OCI-LY7 (cell line): ENCODE measurements at regions not wholly inside any gene's neighbourhood (a gene's known extent, or its start where the extent isn't known, plus 50 kb on each side); places are given as distances from the start of the nearest gene placed in this dataset.
"Not testable (repeated sequence)": the region's sequence is repeated elsewhere in the genome, so short reads cannot be mapped to it uniquely, and the experiment has no call there.

ENCODE experiments used
- BruUV-seq: library from RNA; stranded (reverse); fragments of 400-500 nt; replicated peaks from 2 replicates; lab custom pipeline; 2021; lab: Mats Ljungman, UMichigan
- CTCF ChIA-PET: fragments of 300-600 bp; sonication (Branson Sonifier 250); formaldehyde crosslinking; loops from one replicate; lab custom pipeline; 2022; ENCODE audit warnings: antibody characterized with exemption; ENCODE audit not compliant: unreplicated experiment; lab: Charles Lee
- POLR2A ChIA-PET: fragments of 300-600 bp; sonication (Branson Sonifier 250); formaldehyde crosslinking; loops from one replicate; lab custom pipeline; 2022; ENCODE audit warnings: antibody characterized with exemption; lab: Charles Lee
- DNase-seq: peaks from one replicate; pipeline ENCODE4 v3.0.0-alpha.2; 2015; ENCODE audit warnings: low spot score
- H2AFZ ChIP-seq: fragments of 200-600 bp; sonication (generic), shearing (Covaris generic); 2 replicates; pipeline ENCODE4 v1.6.1; 2014; ENCODE audit warnings: mild to moderate bottlenecking, antibody characterized with exemption, low read length, moderate library complexity
- H3K27ac ChIP-seq: fragments of 200-600 bp; sonication (generic); 2 replicates; pipeline ENCODE4 v1.5.1; 2014; ENCODE audit warnings: mixed run types, low read depth, mild to moderate bottlenecking, moderate library complexity, low read length, inconsistent platforms; ENCODE audit not compliant: poor library complexity, severe bottlenecking
- H3K36me3 ChIP-seq: fragments of 200-600 bp; sonication (generic); 2 replicates; pipeline ENCODE4 v1.6.1; 2014; ENCODE audit warnings: mild to moderate bottlenecking, antibody characterized with exemption, low read length, moderate library complexity, mixed read lengths; ENCODE audit not compliant: insufficient read depth
- H3K4me1 ChIP-seq: fragments of 200-600 bp; sonication (generic); 2 replicates; pipeline ENCODE4 v1.5.1; 2014; ENCODE audit warnings: mild to moderate bottlenecking, low read length; ENCODE audit not compliant: insufficient read depth, poor library complexity, severe bottlenecking
- H3K4me2 ChIP-seq: fragments of 200-600 bp; sonication (generic); 2 replicates; pipeline ENCODE4 v1.6.1; 2014; ENCODE audit warnings: mild to moderate bottlenecking, low read length
- H3K4me3 ChIP-seq: fragments of 200-600 bp; sonication (generic); 2 replicates; pipeline ENCODE4 v1.5.1; 2014; ENCODE audit warnings: mild to moderate bottlenecking, low read depth, low read length; ENCODE audit not compliant: poor library complexity, severe bottlenecking
- H3K79me2 ChIP-seq: fragments of 200-600 bp; sonication (generic); 2 replicates; pipeline ENCODE4 v1.6.1; 2016; ENCODE audit warnings: low read depth, mild to moderate bottlenecking, low read length, moderate library complexity, mixed read lengths; ENCODE audit not compliant: insufficient read depth
- H3K9me2 ChIP-seq: fragments of 200-600 bp; sonication (generic); 2 replicates; pipeline ENCODE4 v1.6.1; 2016; ENCODE audit warnings: mild to moderate bottlenecking, low read length, mixed read lengths; ENCODE audit not compliant: insufficient read depth
- H3K9me3 ChIP-seq: fragments of 200-600 bp; sonication (generic); 2 replicates; pipeline ENCODE4 v1.6.1; 2014; ENCODE audit warnings: mild to moderate bottlenecking, mixed run types, low read length, mixed read lengths
- H4K20me1 ChIP-seq: fragments of 200-600 bp; sonication (generic); 2 replicates; pipeline ENCODE4 v1.6.1; 2014; ENCODE audit warnings: mild to moderate bottlenecking, antibody characterized with exemption, low read length, moderate library complexity, mixed read lengths; ENCODE audit not compliant: insufficient read depth
- CTCF ChIP-seq: fragments of 200-600 bp; sonication (generic); conservative IDR thresholded peaks from 2 replicates; pipeline ENCODE4 v1.5.1; 2014; ENCODE audit warnings: mild to moderate bottlenecking, antibody characterized with exemption, low read length, moderate library complexity, mixed read lengths
- EZH2phosphoT487 ChIP-seq: fragments of 200-600 bp; sonication (generic); IDR thresholded peaks from 2 replicates; pipeline ENCODE4 v1.6.1; 2018; ENCODE audit warnings: low read depth, borderline replicate concordance, mild to moderate bottlenecking, mixed run types, antibody characterized with exemption, low read length, moderate library complexity, mixed read lengths
- intact Hi-C: fragments of 100-400 bp; cut with micrococcal nuclease; formaldehyde crosslinking; loops from one replicate; pipeline ENCODE4 v1.10.0; 2022; ENCODE audit not compliant: unreplicated experiment

DNA sequence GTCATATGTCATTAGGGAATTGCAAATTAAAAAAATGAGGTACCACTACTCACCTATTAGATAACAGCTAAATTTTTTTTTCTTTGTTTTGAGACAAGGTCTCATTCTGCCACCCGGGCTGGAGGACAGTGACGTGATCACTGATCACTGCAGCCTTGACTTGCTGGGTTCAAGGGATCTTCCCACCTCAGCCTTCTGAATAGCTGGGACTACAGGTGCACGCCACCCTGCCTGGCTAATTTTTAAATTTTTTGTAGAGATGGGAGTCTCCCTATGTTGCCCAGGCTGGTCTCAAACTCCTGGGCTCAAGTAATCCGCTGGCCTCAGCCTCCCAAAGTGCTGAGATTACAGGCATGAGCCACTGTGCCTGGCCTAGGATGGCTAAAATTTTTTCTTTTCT lies 57.1 kb upstream of the NCOA3 start:
- Histone ChIP-seq H3K4me1 (peaks cover 18% of the 10 kb centered on the region), H3K9me3 (no peaks in the 10 kb centered on the region), H4K20me1 (no peaks in the 10 kb centered on the region), H3K27ac (no peak overlapping the region), H3K4me3 (no peak overlapping the region), H3K79me2 (no peaks in the 10 kb centered on the region), H3K36me3 (no peaks in the 10 kb centered on the region), H3K4me2 (no peak overlapping the region), H2AFZ (no peak overlapping the region), H3K9me2 (no peaks in the 10 kb centered on the region)
- POLR2A ChIA-PET = interaction anchor here (1.1 to 3.5 kb wide), 5 partner anchors 10 to 95 kb away, joined by 3 to 13 read pairs (median 6); no protein-coding TSS in a partner anchor
- BruUV-seq = no TSS peak
- intact Hi-C loops = no loop called here
- CTCF ChIA-PET = no interaction called here
- TF ChIP-seq EZH2phosphoT487 = no peak
- no peak for TF ChIP-seq CTCF
- DNase-seq = no peak

- intact Hi-C loops = no loop called here
- H3K79me2 ChIP-seq = no peaks in the 10 kb centered on the region
- H4K20me1 ChIP-seq = no peaks in the 10 kb centered on the region
- H3K4me1 ChIP-seq = peaks cover 15% of the 10 kb centered on the region
- ChIA-PET POLR2A (interaction anchor here (0.6 to 3.5 kb wide), 8 partner anchors 9 to 127 kb away, joined by 3 to 13 read pairs (median 4); no protein-coding TSS in a partner anchor), CTCF (no interaction called here)
- H3K9me2 ChIP-seq = no peaks in the 10 kb centered on the region
- H3K9me3 ChIP-seq = no peaks in the 10 kb centered on the region
- H2AFZ ChIP-seq = no peak overlapping the region
- no TSS peak for BruUV-seq
- H3K36me3 ChIP-seq = no peaks in the 10 kb centered on the region
- TF ChIP-seq CTCF (no peak), EZH2phosphoT487 (no peak)
- H3K4me2 ChIP-seq = no peak overlapping the region
- no peak overlapping the region for H3K27ac ChIP-seq
- DNase-seq = no peak
- H3K4me3 ChIP-seq = no peak overlapping the region
These were observed 56.4 kb upstream of the NCOA3 start for GRCh38 chr20:47445291-47445690.

DNA sequence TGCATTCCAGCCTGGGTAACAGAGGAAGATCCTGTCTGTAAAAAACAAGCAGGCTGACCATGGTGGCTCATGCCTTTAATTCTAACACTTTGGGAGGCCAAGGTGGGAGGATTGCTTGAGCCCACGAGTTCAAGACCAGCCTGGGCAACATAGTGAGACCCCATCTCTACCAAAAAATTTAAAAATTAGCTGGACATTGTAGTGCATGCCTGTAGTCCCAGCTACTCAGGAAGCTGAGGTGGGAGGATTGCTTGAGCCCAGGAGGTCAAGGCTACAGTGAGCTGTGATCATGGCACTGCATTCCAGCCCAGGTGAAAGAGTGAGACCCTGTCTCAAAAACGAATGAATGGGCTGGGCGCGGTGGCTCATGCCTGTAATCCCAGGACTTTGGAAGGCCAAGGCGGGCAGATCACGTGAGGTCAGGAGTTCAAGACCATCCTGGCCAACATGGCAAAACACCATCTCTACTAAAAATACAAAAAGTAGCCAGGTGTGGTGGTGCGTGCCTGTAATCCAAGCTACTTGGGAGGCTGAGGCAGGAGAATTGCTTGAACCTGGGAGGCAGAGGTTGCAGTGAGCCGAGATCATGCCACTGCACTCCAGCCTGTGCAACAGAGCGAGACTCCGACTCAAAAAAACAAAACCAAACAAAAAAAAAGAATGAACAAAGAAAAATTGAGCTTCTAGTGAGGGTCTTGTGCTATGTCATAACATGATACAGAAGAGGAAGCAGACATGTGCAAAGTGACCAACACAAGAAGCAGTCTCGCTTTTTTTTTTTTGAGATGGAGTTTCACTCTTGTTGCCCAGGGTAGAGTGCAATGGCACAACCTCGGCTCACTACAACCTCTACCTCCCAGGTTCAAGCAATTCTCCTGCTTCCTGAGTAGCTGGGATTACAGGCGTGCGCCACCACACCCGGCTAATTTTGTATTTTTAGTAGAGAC lies 54.1 kb upstream of the NCOA3 start:
- H4K20me1 ChIP-seq, DNase-seq, H3K4me2 ChIP-seq, intact Hi-C loops, H3K9me3 ChIP-seq, CTCF ChIA-PET, BruUV-seq, H2AFZ ChIP-seq, H3K36me3 ChIP-seq, H3K27ac ChIP-seq, H3K9me2 ChIP-seq, H3K4me3 ChIP-seq, H3K79me2 ChIP-seq: not testable (repeated sequence)
- POLR2A ChIA-PET = interaction anchor here (0.6 to 3.5 kb wide), 8 partner anchors 9 to 53 kb away, joined by 3 to 13 read pairs (median 4); no protein-coding TSS in a partner anchor
- H3K4me1 ChIP-seq = peaks cover 28% of the 10 kb centered on the region
